ENCODE measurements at regions not wholly inside any gene's neighbourhood (a gene's known extent, or its start where the extent isn't known, plus 50 kb on each side); places are given as distances from the start of the nearest gene placed in this dataset.
"Not testable (repeated sequence)": the region's sequence is repeated elsewhere in the genome, so short reads cannot be mapped to it uniquely, and the experiment has no call there.

- DNase-seq: no peak
Measured at GRCh38 chr4:124152132-124152531, 560.4 kb downstream of the ANKRD50 start.

GRCh38 chr4:124155239-124155638 is 557.3 kb downstream of the ANKRD50 start:
- no peak for DNase-seq

- DNase-seq: no peak
Measured at GRCh38 chr4:124157396-124158083, 555.0 kb downstream of the ANKRD50 start.

DNA sequence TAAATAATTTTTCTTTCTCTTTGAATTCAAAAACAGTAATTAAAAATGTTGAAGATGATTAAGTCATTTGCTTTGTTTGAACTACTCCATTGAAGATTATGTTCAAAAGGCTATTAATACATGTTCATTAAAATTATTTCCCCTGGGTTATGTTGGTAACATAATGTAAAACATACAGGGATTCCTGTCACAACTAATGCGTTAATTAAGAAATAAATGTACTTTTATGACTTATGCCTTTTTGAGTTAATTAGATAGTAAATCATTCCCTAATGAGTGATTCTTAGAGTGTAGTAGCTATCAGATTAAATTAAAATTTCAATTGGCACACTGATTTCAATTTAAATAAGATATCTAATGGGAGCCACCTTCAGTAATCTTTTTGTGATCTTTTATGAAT is 549.1 kb downstream of the ANKRD50 start:
- DNase-seq: no peak

DNA sequence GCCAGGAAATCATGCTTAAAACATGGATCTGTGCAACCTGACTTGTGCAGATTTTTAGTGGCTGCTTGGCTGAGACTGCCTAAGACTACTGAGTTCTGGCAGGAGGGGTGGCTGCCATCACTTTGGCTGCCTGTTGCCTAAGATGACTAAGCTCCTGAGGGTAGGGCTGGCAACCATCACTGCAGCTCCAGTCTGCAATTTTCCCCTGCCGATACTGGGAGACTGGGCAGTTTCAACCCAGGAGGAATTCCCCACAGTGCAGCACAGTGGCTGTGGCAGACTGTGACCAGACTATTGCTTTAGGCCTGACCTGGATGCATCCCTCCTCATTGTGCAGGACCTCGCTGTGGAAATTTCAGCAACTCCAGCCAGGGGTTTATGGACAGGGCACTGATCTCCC is 544.9 kb downstream of the ANKRD50 start:
- no peak for DNase-seq

GRCh38 chr4:124169524-124169923 is 543.0 kb downstream of the ANKRD50 start:
- not testable (repeated sequence) for DNase-seq

- no peak for DNase-seq
Measured at GRCh38 chr4:124173912-124174311, 538.6 kb downstream of the ANKRD50 start.

GRCh38 chr4:124177647-124178425 is 534.7 kb downstream of the ANKRD50 start:
- no peak for DNase-seq

GRCh38 chr4:124178449-124179021 is 534.0 kb downstream of the ANKRD50 start:
- no peak for DNase-seq

DNA sequence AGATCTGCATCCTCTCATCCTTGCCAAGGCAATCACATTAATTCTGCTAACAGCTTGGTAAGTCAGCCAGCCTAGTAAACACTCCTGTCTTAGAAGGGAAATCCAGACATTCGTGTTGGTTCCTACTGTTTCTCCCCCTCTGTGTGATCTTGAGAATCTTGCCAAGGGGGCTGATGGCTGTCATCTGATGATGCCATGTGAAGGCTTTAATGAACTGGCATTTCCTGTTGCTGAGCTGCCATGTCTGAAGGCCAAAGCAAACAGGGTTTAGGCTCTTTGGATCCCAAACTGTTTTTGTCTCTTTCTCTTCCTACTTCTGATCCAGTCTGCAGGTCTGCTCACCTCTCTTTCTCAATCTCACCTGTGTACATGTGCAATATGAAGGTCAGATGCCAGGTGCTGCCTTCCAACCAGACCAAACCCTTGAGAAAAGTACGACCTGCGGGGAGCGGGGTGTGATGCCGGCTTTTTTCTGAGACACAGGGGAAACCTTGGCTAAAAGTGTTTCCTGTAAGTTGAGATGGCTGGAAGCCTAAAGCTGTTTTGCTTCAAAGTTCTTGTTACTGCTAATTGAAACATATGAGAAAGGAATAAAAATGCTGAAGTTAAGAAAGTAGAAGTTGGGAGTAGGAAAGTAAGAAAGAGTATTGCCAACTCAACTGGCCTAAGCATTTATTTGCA is 532.9 kb downstream of the ANKRD50 start:
- DNase-seq: no peak

- no peak for DNase-seq
Measured at GRCh38 chr4:124181039-124181438, 531.5 kb downstream of the ANKRD50 start.

DNA sequence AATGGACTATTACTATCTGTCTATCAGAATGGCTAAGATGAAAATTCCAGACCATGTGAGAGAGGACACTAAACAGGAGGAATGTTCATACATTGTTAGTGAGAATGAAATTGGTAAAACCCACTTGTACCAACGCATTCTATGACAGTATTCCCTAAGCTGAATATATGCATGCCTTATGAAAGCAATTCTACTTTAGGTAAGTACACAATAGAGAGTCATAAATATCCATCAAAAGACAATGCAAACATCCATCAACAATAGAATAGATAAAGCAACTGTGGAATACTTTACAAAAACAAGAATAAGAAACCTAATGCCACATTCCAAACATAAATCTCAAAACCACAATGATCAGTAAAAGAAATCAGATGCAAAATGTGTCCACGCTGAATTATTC is 529.3 kb downstream of the ANKRD50 start:
- DNase-seq: no peak

- DNase-seq: no peak
Measured at GRCh38 chr4:124183926-124184325, 528.6 kb downstream of the ANKRD50 start.

DNA sequence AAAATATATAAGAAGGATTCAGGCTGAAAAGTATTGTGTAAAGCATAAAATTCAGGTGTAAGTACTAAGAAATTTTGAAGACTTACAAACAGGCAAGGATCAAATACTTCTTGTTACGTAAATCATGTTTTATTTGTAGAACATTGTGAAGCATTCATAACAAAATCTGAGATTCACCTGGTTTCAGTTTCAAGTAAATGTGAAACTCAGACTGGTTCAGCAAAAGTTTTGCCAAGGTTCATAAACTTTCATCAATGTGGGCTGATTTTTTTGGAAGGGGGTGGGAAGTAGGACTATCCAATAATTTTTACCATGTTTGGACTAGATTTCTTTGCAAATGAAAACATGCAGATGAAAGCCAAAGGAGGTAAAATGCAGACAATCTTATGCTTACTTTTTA is 527.7 kb downstream of the ANKRD50 start:
- DNase-seq: no peak

DNA sequence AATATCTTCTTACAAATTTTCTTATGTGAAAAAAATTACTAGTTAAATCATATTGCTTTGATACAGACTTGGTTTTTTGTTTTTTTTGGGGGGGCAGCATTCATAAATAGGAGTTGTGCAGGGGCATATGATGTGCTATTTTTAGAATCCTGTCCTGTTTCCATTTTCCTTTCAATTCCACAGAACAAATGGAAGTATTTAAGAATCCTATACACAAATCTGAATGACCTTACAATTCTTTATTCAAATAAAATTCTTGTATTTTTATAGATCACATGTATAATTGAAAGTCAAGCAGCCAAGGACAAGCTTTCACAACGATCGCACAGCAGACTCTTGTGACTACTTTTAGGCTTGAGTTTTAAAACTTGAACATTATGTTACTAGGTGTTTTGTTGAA is 523.9 kb downstream of the ANKRD50 start:
- no peak for DNase-seq

GRCh38 chr4:124189545-124189944 is 523.0 kb downstream of the ANKRD50 start:
- no peak for DNase-seq

GRCh38 chr4:124191329-124191728 is 521.2 kb downstream of the ANKRD50 start:
- no peak for DNase-seq

DNA sequence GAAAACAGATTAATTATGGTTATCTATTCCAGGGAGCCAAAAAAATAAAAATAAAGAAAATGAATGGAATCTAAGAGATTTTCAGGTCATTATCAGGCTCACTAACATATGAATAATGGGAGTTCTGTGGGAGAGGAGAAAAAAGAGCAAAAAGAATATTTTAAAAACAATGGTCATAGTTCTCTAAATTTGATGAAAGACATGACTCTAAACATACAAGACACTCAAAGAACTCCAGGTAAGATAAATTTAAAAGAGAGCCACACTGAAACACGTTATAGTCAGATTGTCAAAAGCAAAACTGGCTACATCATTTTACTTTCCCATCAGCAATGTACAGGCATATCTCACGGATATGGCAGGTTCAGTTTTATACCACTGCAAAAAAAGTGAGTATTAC is 520.0 kb downstream of the ANKRD50 start:
- no peak for DNase-seq

DNA sequence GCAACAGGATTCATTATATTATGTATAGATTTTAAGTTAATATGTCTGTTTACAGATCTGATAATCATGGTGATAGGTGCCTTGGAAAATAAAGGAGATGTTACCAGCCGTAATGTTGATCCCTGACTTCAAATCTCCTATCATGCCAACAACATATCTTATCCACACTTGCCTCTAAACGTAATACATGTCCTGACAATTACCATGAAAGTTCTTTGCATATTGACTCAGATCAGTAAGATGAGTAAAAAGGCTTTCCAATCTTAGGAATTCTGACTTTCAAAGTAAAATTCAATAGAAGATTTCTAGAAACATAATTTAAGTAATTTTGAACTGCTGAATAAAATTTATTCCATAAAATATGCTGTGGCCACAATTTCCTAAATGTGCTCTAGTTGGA is 513.3 kb downstream of the ANKRD50 start:
- DNase-seq: no peak

- DNase-seq: no peak
Measured at GRCh38 chr4:124199755-124200154, 512.8 kb downstream of the ANKRD50 start.

DNA sequence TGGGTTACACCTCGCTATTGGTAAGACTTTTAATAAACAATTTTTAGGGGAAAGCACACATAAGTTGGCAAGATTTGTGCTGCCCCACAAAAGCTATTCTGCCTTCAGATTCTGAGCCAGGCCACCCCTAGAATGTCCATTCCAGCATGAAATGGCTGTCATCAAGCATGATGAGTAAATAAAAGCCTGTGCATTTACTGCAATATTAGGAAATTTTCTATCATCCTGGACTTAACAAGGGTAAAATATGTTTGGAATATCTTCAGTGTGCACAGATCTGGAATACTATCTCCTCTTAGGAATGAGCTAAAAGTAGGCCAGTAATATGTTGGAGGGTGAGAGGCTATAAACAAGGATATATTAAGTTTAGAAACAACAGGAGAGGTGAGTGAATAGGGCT is 510.9 kb downstream of the ANKRD50 start:
- DNase-seq: no peak

- no peak for DNase-seq
Measured at GRCh38 chr4:124202099-124202498, 510.4 kb downstream of the ANKRD50 start.

Measured in hypothalamus (tissue), 51 donors.